ENCODE measurements at regions not wholly inside any gene's neighbourhood (a gene's known extent, or its start where the extent isn't known, plus 50 kb on each side); places are given as distances from the start of the nearest gene placed in this dataset.

- TF ChIP-seq CTCF (conservative IDR thresholded peaks at IDR 0.05; ENCODE audit: low read depth in 2 of 2) (peak; percentile 68 to 74), JUNB (IDR thresholded peaks at IDR 0.05; ENCODE audit: unreplicated experiment) (no peak)
Measured at GRCh38 chr12:21065845-21066244, 65.1 kb upstream of the SLCO1B1 start.

Data from GM23338 (cell line).